ENCODE measurements at regions not wholly inside any gene's neighbourhood (a gene's known extent, or its start where the extent isn't known, plus 50 kb on each side); places are given as distances from the start of the nearest gene placed in this dataset.

DNA sequence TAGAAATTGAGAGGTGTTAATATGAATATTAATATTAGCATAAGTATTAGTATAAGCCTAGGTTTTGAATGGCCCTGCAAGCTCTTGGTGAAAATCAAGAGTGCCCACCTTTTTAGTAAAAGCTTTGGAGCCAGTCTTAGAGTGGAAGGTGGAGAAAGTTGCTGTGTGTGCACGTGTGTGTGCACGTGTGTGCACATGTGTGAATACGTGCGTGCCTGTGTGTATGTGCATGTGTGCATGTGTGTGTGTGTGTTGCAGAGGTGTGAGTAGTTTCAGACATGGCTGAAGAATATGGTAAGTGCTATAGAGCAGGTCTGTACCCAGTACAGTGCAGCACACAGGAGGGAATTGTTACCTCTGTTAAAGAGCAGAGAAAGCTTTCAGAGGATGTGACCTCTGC is 74.3 kb downstream of the BOD1 start:
- Histone ChIP-seq H4K20me1 (no peaks in the 10 kb centered on the region), H3K9ac (no peak overlapping the region), H3K4me3 (no peak overlapping the region), H3K4me2 (no peak overlapping the region), H3K9me3 (replicated peaks in 1 of 11) (no peaks in the 10 kb centered on the region), H3K4me1 (peaks cover 2 to 15% (median 10%) of the 10 kb centered on the region in 10 experiments), H3K36me3 (no peaks in the 10 kb centered on the region), H3K27me3 (no peaks in the 10 kb centered on the region), H3K27ac (no peak overlapping the region)
- no peak for TF ChIP-seq Cebpa-rat (IDR thresholded peaks at IDR 0.05)

DNA sequence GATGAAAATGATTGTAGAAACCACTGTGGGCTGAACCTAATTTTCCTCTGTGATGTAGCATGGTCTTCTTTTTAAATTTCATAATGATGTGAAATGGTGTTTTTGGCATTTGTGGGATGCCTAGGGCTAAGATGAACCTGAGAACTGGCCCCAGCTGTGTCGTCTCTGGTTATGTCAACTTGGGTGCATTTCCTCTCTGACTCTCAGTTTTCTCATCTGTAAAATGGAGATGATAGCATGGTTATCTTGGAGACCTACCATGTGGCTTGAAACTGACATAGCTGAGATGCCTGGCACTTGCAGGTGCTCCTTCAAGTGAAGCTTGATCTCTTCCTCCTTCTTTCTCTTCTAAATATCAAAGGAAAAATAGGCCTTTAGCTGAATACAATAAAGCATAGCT is 77.8 kb downstream of the BOD1 start:
- Histone ChIP-seq H4K20me1 (no peaks in the 10 kb centered on the region), H3K4me1 (peaks cover 0 to 8% (median 0%) of the 10 kb centered on the region in 10 experiments; a peak in 2 of 20 replicates), H3K4me2 (no peak overlapping the region), H3K9ac (no peak overlapping the region), H3K4me3 (no peak overlapping the region), H3K27ac (no peak overlapping the region), H3K36me3 (no peaks in the 10 kb centered on the region), H3K9me3 (replicated peaks in 1 of 11) (no peaks in the 10 kb centered on the region), H3K27me3 (no peaks in the 10 kb centered on the region)
- TF ChIP-seq Cebpa-rat (IDR thresholded peaks at IDR 0.05), result no peak

DNA sequence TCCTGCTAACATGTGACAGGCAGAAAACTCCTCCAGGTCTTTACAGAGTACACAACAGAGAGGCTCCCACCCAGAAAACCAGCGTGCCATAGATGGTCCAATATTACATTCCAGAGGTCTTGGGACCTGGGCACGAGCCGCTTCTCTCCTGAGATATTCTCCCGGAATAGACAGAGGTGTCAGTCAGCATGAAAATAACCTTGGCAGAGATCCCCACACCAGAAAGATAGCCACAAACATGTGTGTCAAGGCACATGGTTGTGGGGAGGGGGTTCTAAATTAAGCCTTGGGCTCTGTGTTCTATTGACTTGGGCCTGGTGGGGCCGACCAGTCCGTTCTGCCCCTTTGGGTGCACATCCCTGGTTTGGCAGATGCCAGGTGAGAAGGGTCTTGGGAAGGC is 78.4 kb downstream of the BOD1 start:
- Histone ChIP-seq H3K4me3 (no peak overlapping the region), H3K4me1 (peaks cover 0 to 8% (median 0%) of the 10 kb centered on the region in 10 experiments; a peak in 2 of 20 replicates), H3K4me2 (no peak overlapping the region)

DNA sequence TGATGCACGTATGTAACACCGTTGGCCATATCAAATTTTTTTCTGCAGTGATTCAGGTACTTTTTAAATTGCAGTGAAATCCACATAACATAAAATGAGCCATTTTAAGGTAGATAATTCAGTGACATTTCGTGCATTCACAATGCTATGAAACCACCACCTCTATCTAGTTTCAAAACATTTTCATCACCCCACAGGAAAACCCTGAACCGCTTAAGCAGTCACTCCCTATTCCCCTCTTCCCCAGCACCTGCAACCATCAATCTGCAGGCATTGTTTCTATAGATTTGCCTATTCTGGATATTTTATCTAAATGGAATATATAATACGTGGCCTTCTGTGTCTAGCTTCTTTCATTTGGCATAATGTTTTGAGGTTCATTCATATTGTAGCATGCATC is 79.2 kb downstream of the BOD1 start:
- H3K36me3 ChIP-seq, result no peaks in the 10 kb centered on the region
- H3K4me2 ChIP-seq, result no peak overlapping the region
- no peaks in the 10 kb centered on the region for H3K27me3 ChIP-seq
- no peak overlapping the region for H3K27ac ChIP-seq
- no peak overlapping the region for H3K4me3 ChIP-seq
- no peak for TF ChIP-seq Cebpa-rat (IDR thresholded peaks at IDR 0.05)
- no peaks in the 10 kb centered on the region for H4K20me1 ChIP-seq
- no peaks in the 10 kb centered on the region for H3K9me3 ChIP-seq (replicated peaks in 1 of 11)
- no peak overlapping the region for H3K9ac ChIP-seq
- H3K4me1 ChIP-seq, result peaks cover 0 to 8% (median 0%) of the 10 kb centered on the region in 10 experiments; a peak in 2 of 20 replicates

More for the DNA sequence above, 78.4 kb downstream of the BOD1 start:
- TF ChIP-seq Cebpa-rat (IDR thresholded peaks at IDR 0.05), result no peak
- no peaks in the 10 kb centered on the region for H3K9me3 ChIP-seq (replicated peaks in 1 of 11)
- H3K36me3 ChIP-seq, result no peaks in the 10 kb centered on the region
- no peaks in the 10 kb centered on the region for H4K20me1 ChIP-seq
- no peak overlapping the region for H3K9ac ChIP-seq
- H3K27me3 ChIP-seq, result no peaks in the 10 kb centered on the region
- no peak overlapping the region for H3K27ac ChIP-seq

DNA sequence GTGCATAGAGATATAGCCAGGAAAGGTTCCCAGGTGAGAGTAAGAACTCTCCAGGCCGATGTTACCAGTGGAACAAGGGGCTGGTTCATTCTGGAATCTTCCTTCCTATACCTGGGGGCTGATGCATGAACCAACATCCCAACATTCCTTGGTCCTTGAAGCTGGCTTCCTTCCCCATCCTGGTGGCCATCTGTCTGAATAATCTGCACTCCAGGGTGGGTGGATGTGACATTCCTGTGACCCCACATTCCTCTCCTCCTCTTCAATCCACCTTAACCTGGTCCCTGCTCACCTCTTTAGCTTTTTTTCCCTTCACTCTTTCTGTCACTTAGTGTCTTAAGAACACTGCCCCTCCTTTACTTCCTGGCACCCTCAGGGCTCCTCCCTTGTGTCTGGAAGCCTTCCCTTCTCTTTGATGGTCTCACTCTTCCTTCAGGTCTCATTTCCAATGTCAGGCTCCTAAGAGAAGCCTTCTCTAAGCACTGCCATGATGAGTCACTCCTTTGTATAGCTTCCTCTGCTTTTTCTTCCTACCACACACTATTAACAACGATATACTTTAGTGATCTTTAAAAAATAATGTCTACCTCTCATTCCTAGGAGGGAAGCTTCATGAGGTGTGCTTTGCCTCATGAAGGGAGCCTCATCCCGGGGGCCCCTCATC is 80.3 kb downstream of the BOD1 start:
- H3K9me3 ChIP-seq (replicated peaks in 1 of 11), result no peaks in the 10 kb centered on the region
- no peak overlapping the region for H3K4me3 ChIP-seq
- H3K27me3 ChIP-seq, result no peaks in the 10 kb centered on the region
- H3K4me2 ChIP-seq, result 0 out of 22 replicates have a peak overlapping the region, but pooled peaks of 2 of the 11 experiments have one; percentile 1 to 5
- H3K36me3 ChIP-seq, result no peaks in the 10 kb centered on the region
- H3K9ac ChIP-seq, result no peak overlapping the region
- no peak overlapping the region for H3K27ac ChIP-seq
- no peaks in the 10 kb centered on the region for H4K20me1 ChIP-seq
- TF ChIP-seq Cebpa-rat (IDR thresholded peaks at IDR 0.05), result no peak
- peaks cover 0 to 8% (median 0%) of the 10 kb centered on the region in 10 experiments; a peak in 2 of 20 replicates for H3K4me1 ChIP-seq

DNA sequence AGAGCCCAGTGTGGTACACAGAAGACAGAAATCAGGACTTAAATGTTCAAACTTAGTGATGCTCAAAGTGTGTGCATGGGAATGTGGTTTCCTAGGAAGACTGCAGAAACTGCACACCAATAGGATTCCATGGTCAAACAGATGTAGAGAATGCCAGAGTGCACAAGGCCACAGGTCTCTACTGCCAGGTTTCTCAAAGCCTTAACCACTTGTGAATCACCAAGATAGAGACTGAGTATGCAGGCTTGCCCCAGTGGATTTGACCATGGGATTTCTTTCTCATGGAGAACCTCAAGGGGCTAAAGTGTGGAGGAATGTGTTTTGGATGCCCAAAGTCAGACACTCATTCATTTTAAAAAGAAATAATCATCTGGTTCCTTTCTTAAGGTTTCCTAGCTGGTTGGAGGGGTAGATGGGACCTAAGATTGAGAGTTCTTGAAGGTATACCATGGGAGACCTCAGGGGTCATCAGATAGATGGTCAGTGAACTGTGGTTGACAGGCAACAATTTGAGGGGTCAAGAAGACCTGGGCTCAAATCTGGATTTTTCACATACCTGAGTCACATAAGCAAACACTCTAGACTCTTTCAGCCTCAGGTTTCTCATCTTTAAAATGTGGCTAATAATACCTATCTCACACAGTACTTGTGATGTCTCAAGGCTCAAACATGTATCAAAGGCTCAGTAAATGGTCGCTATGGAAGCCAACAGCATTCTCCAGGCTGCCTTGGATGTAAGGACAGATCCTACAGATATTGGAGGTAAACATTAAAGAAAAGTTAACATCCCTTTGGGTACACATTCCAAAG is 81.1 kb downstream of the BOD1 start:
- Histone ChIP-seq H3K27ac (no peak overlapping the region), H3K4me3 (no peak overlapping the region), H3K27me3 (no peaks in the 10 kb centered on the region), H3K4me2 (no peak overlapping the region), H3K9ac (no peak overlapping the region), H4K20me1 (no peaks in the 10 kb centered on the region), H3K4me1 (peaks cover 0 to 8% (median 0%) of the 10 kb centered on the region in 10 experiments; a peak in 3 of 20 replicates), H3K9me3 (replicated peaks in 1 of 11) (no peaks in the 10 kb centered on the region), H3K36me3 (no peaks in the 10 kb centered on the region)
- no peak for TF ChIP-seq Cebpa-rat (IDR thresholded peaks at IDR 0.05)

DNA sequence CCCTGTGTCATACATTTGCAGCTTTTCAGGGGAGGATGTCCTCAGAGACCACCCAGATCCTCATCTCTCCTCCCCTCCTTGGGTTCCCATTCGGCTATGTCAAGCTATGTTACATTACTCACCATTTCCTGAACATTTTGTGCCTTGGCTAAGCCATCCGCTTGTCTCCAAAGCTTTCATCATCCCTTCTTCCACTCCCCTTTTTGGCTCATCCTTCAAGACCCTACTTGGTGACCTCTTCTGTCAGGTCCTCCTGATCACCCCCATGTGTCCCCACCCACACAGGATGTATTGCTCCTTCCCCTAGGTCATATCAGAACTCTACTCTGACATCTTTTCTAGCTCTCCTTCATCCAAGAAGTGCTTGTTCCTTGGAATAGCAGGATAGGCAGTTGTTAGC is 81.8 kb downstream of the BOD1 start:
- no peak for TF ChIP-seq Cebpa-rat (IDR thresholded peaks at IDR 0.05)
- H3K9ac ChIP-seq, result no peak overlapping the region
- H4K20me1 ChIP-seq, result no peaks in the 10 kb centered on the region
- peaks cover 0 to 8% (median 0%) of the 10 kb centered on the region in 10 experiments; a peak in 3 of 20 replicates for H3K4me1 ChIP-seq
- no peak overlapping the region for H3K27ac ChIP-seq
- H3K9me3 ChIP-seq (replicated peaks in 1 of 11), result no peaks in the 10 kb centered on the region
- H3K4me3 ChIP-seq, result no peak overlapping the region
- H3K4me2 ChIP-seq, result no peak overlapping the region
- no peaks in the 10 kb centered on the region for H3K27me3 ChIP-seq
- no peaks in the 10 kb centered on the region for H3K36me3 ChIP-seq

DNA sequence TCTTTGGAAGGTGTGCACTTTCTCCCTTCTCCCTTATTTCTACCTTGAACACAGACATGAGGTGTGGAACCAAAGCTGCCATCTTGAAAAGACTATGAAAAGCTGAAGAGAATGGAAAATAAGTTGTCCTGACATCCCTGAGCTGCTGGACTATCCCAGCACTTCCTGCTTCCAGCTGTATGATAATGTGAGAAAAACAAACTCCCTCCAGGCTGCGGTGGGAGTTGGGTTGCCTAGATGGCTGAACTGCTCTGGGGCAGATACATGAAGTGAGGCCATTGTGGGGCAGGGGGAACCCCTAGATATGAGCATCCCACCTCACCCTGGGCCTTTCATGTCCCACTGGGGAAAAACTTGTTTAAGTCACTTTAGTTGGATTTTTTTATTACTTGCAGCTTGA is 82.4 kb downstream of the BOD1 start:
- Histone ChIP-seq H3K36me3 (no peaks in the 10 kb centered on the region), H3K4me3 (no peak overlapping the region), H3K27ac (no peak overlapping the region), H3K4me2 (no peak overlapping the region), H3K9me3 (replicated peaks in 1 of 11) (no peaks in the 10 kb centered on the region), H3K27me3 (no peaks in the 10 kb centered on the region), H3K9ac (no peak overlapping the region), H4K20me1 (no peaks in the 10 kb centered on the region), H3K4me1 (peaks cover 0 to 8% (median 0%) of the 10 kb centered on the region in 10 experiments; a peak in 3 of 20 replicates)
- no peak for TF ChIP-seq Cebpa-rat (IDR thresholded peaks at IDR 0.05)

DNA sequence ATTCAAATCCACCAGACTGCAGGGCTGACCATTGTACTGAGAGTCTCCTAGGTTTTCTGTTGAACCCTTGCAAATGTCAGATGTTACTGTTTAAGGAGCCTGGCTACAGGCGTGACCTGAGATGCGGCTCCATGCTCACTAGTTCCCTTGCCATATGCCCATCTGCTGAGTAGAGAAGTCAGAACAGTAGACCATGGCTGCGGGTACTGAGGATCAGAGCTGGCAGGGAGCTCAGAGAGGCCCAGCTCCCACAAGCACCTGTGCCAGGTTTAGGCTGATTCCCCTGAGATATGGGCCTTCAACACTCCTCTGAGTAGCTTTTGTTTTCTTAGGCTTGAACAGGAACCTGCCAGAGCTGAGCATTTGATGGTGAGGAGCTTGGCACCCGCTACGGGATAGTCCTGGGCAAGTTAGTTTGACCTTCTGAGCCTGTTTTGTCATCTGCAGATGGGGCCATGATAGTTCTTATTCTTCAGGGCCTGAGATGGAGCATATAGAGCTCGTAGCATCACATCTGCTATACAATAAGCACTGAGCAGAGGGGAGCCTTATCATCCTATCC is 83.7 kb downstream of the BOD1 start:
- Histone ChIP-seq H3K27ac (no peak overlapping the region), H3K36me3 (no peaks in the 10 kb centered on the region), H3K27me3 (no peaks in the 10 kb centered on the region), H3K4me1 (peaks cover 0 to 8% (median 0%) of the 10 kb centered on the region in 10 experiments; a peak in 3 of 20 replicates), H3K9ac (no peak overlapping the region), H3K9me3 (replicated peaks in 1 of 11) (no peaks in the 10 kb centered on the region), H3K4me2 (no peak overlapping the region), H3K4me3 (no peak overlapping the region), H4K20me1 (no peaks in the 10 kb centered on the region)
- TF ChIP-seq Cebpa-rat (IDR thresholded peaks at IDR 0.05), result no peak

All from BLaER1 treated with 17β-estradiol and CSF1 and Interleukin-3, amounts not matched to agents 10 nM and 100 nM (cell line).